IMR-90 (cell line): ENCODE measurements at regions not wholly inside any gene's neighbourhood (a gene's known extent, or its start where the extent isn't known, plus 50 kb on each side); places are given as distances from the start of the nearest gene placed in this dataset.

ENCODE experiments used
- ATAC-seq: fragments of 200-7000 bp; cut with Tn5 transposase; 2 replicates; pipeline ENCODE4 v1.9.1; 2020; ENCODE audit warnings: low read depth, mild to moderate bottlenecking, moderate library complexity
- BruUV-seq: library from RNA; stranded (reverse); fragments of 400-500 nt; replicated peaks from 2 replicates; lab custom pipeline; 2021; lab: Mats Ljungman, UMichigan
- CTCF ChIA-PET: fragments of 300-600 bp; formaldehyde crosslinking; extraction: SDS; loops from one replicate; lab custom pipeline; 2021; ENCODE audit warnings: antibody characterized with exemption; lab: Yijun Ruan, JAX
- POLR2A ChIA-PET: fragments of 300-600 bp; sonication (Branson Sonifier 250); formaldehyde crosslinking; loops from one replicate; lab custom pipeline; 2022; ENCODE audit warnings: antibody characterized with exemption; ENCODE audit not compliant: unreplicated experiment; lab: Charles Lee
- DNase-seq: peaks from one replicate; pipeline ENCODE4 v3.0.0; 2013
- H2AFZ ChIP-seq: replicated peaks from 2 replicates; pipeline ENCODE3; 2013; ENCODE audit warnings: low read length, mild to moderate bottlenecking; ENCODE audit not compliant: poor library complexity
- H2AK5ac ChIP-seq: 2 replicates; pipeline ENCODE4 v1.6.1; 2013; ENCODE audit warnings: low read depth, low read length, inconsistent platforms
- H2AK9ac ChIP-seq: replicated peaks from 2 replicates; pipeline ENCODE3; 2013; ENCODE audit warnings: mild to moderate bottlenecking, low read depth, low read length, moderate library complexity; ENCODE audit not compliant: poor library complexity
- H2BK120ac ChIP-seq: 2 replicates; pipeline ENCODE4 v1.6.1; 2013; ENCODE audit warnings: low read depth, low read length, inconsistent platforms
- H2BK15ac ChIP-seq: 3 replicates; pipeline ENCODE4 v1.6.1; 2013; ENCODE audit warnings: low read depth, low read length, inconsistent platforms
- H2BK20ac ChIP-seq: 2 replicates; pipeline ENCODE4 v1.6.1; 2013; ENCODE audit warnings: low read depth, mild to moderate bottlenecking, inconsistent platforms, low read length, moderate library complexity
- H2BK5ac ChIP-seq: 2 replicates; pipeline ENCODE4 v1.6.1; 2013; ENCODE audit warnings: mild to moderate bottlenecking, low read depth, low read length, inconsistent platforms; ENCODE audit not compliant: poor library complexity, severe bottlenecking
- H3K14ac ChIP-seq: replicated peaks from 2 replicates; pipeline ENCODE4 v1.6.1; 2013; ENCODE audit warnings: low read depth, low read length, inconsistent platforms
- H3K18ac ChIP-seq: 2 replicates; pipeline ENCODE4 v1.6.1; 2013; ENCODE audit warnings: low read depth, low read length, control low read depth
- H3K23ac ChIP-seq: 2 replicates; pipeline ENCODE4 v1.6.1; 2013; ENCODE audit warnings: low read depth, low read length, inconsistent platforms
- H3K27ac ChIP-seq: 2 replicates; pipeline ENCODE4 v1.5.1; 2013; ENCODE audit warnings: mild to moderate bottlenecking, control low read depth, low read length; ENCODE audit not compliant: insufficient read depth
- H3K27me3 ChIP-seq: 2 replicates; pipeline ENCODE4 v1.6.1; 2013; ENCODE audit warnings: low read length; ENCODE audit not compliant: control insufficient read depth, insufficient read depth
- H3K36me3 ChIP-seq: 2 replicates; pipeline ENCODE4 v1.6.1; 2013; ENCODE audit warnings: low read length, mixed read lengths; ENCODE audit not compliant: control insufficient read depth, insufficient read depth
- H3K4ac ChIP-seq: 2 replicates; pipeline ENCODE4 v1.6.1; 2013; ENCODE audit warnings: low read depth, low read length, inconsistent platforms
- H3K4me1 ChIP-seq: 2 replicates; pipeline ENCODE4 v1.6.1; 2013; ENCODE audit warnings: low read length, mixed read lengths; ENCODE audit not compliant: control insufficient read depth, insufficient read depth
- H3K4me2 ChIP-seq: 2 replicates; pipeline ENCODE4 v1.6.1; 2013; ENCODE audit warnings: low read depth, mild to moderate bottlenecking, control low read depth, low read length, moderate library complexity
- H3K4me3 ChIP-seq: 2 replicates; pipeline ENCODE4 v1.5.1; 2013; ENCODE audit warnings: low read depth, mild to moderate bottlenecking, control low read depth, low read length, moderate library complexity; ENCODE audit not compliant: insufficient read depth
- H3K56ac ChIP-seq: 2 replicates; pipeline ENCODE4 v1.6.1; 2013; ENCODE audit warnings: low read length, inconsistent platforms; ENCODE audit not compliant: insufficient read depth; ENCODE audit errors: extremely low read depth
- H3K79me1 ChIP-seq, 2 experiments: 2 replicates each; pipeline ENCODE4 v1.6.1; 2013; ENCODE audit warnings: low read length in 2 of 2, inconsistent platforms in 1 of 2, low read depth in 1 of 2
- H3K9ac ChIP-seq: 2 replicates; pipeline ENCODE4 v1.6.1; 2013; ENCODE audit warnings: low read depth, low read length, control low read depth
- H3K9me1 ChIP-seq: 2 replicates; pipeline ENCODE4 v1.6.1; 2013; ENCODE audit warnings: low read length, inconsistent platforms; ENCODE audit not compliant: insufficient read depth
- H3K9me3 ChIP-seq: 2 replicates; pipeline ENCODE4 v1.6.1; 2013; ENCODE audit warnings: low read length; ENCODE audit not compliant: control insufficient read depth, insufficient read depth
- H4K20me1 ChIP-seq: 2 replicates; pipeline ENCODE4 v1.6.1; 2013; ENCODE audit warnings: low read length, inconsistent platforms; ENCODE audit not compliant: insufficient read depth
- H4K5ac ChIP-seq: 2 replicates; pipeline ENCODE4 v1.6.1; 2013; ENCODE audit warnings: mild to moderate bottlenecking, low read depth, low read length, control low read depth
- H4K8ac ChIP-seq, 2 experiments: 2 replicates each; pipeline ENCODE4 v1.6.1; 2013; ENCODE audit warnings: low read depth in 2 of 2, low read length in 2 of 2, control low read depth in 1 of 2, inconsistent platforms in 1 of 2
- H4K91ac ChIP-seq: 2 replicates; pipeline ENCODE4 v1.6.1; 2013; ENCODE audit warnings: low read depth, low read length, inconsistent platforms; ENCODE audit not compliant: insufficient read depth
- CEBPB ChIP-seq: IDR thresholded peaks from 2 replicates; pipeline ENCODE4 v1.6.1; 2012; ENCODE audit warnings: low read depth, low read length, improper control_type of control experiment
- CHD1 ChIP-seq: IDR thresholded peaks from 2 replicates; pipeline ENCODE4 v1.6.1; 2012; ENCODE audit warnings: low read depth, low read length, improper control_type of control experiment
- FOS ChIP-seq: fragments of 150-350 bp; IDR thresholded peaks from 2 replicates; pipeline ENCODE4 v1.6.1; 2016; ENCODE audit warnings: low read depth, low read length
- MAFK ChIP-seq: IDR thresholded peaks from 2 replicates; pipeline ENCODE4 v1.6.1; 2012; ENCODE audit warnings: low read depth, low read length, improper control_type of control experiment
- MAZ ChIP-seq: IDR thresholded peaks from 2 replicates; pipeline ENCODE4 v1.6.1; 2012; ENCODE audit warnings: low read depth, mild to moderate bottlenecking, low read length, improper control_type of control experiment, moderate library complexity, borderline replicate concordance
- MXI1 ChIP-seq: IDR thresholded peaks from 2 replicates; pipeline ENCODE4 v1.6.1; 2012; ENCODE audit warnings: low read depth, mild to moderate bottlenecking, low read length, moderate library complexity, borderline replicate concordance
- NFE2L2 ChIP-seq: fragments of 150-350 bp; IDR thresholded peaks from 2 replicates; pipeline ENCODE4 v1.6.1; 2016; ENCODE audit warnings: low read depth, mild to moderate bottlenecking, low read length
- POLR2A ChIP-seq: IDR thresholded peaks from 2 replicates; pipeline ENCODE4 v1.6.1; 2012; ENCODE audit warnings: mild to moderate bottlenecking, low read depth, low read length
- RAD21 ChIP-seq: IDR thresholded peaks from 2 replicates; pipeline ENCODE4 v1.6.1; 2012; ENCODE audit warnings: low read length, improper control_type of control experiment
- RCOR1 ChIP-seq: IDR thresholded peaks from 2 replicates; pipeline ENCODE4 v1.6.1; 2012; ENCODE audit warnings: mild to moderate bottlenecking, low read length, improper control_type of control experiment; ENCODE audit not compliant: insufficient replicate concordance
- USF2 ChIP-seq: fragments of 150-350 bp; IDR thresholded peaks from 2 replicates; pipeline ENCODE4 v1.6.1; 2017; ENCODE audit warnings: mild to moderate bottlenecking, antibody characterized with exemption, low read length, low read depth
- WGBS, 2 experiments: methylation state at CpG; one replicate each; pipeline versions ENCODE4 v1.1.5 to v1.1.7; 2013; ENCODE audit warnings: missing lambda C conversion rate in 2 of 2; ENCODE audit not compliant: insufficient read length in 1 of 2; ENCODE audit errors: extremely low coverage in 2 of 2; 5-methylcytosine and 5-hydroxymethylcytosine counted together
- dilution Hi-C: fragments of 300-500 bp; cut with HindIII; formaldehyde crosslinking; loops from one replicate; pipeline ENCODE4 v1.14.3; 2018; ENCODE audit warnings: low sequenced_read_pairs; ENCODE audit not compliant: unreplicated experiment
- in situ Hi-C: fragments of 300-500 bp; cut with MboI; formaldehyde crosslinking; loops from 3 replicates; pipeline ENCODE4 v1.14.3; 2019; ENCODE audit warnings: low sequenced_read_pairs, inconsistent platforms, mixed read lengths
- intact Hi-C: fragments of 100-400 bp; cut with micrococcal nuclease; formaldehyde crosslinking; loops from 2 replicates; pipeline ENCODE4 v1.10.0; 2022

- Histone ChIP-seq H4K8ac (peak overlapping the region; percentile 79 to 93), H3K9me1 (peaks cover 16% of the 10 kb centered on the region), H3K9me3 (no peaks in the 10 kb centered on the region), H3K4ac (peak overlapping the region; percentile 87), H4K5ac (peak overlapping the region; percentile 92), H3K36me3 (peaks cover 4% of the 10 kb centered on the region; the same call in 1 of the 2 replicates), H3K23ac (peak overlapping the region; percentile 85), H3K18ac (peak overlapping the region; percentile 85), H4K20me1 (peaks cover 13% of the 10 kb centered on the region; the same call in 1 of the 2 replicates), H4K91ac (peak overlapping the region; percentile 94), H3K27ac (peak overlapping the region; percentile 100), H3K4me1 (peaks cover 17% of the 10 kb centered on the region), H3K79me1 (peaks cover 15 to 41% of the 10 kb centered on the region in 2 experiments), H2AFZ (no peak overlapping the region), H3K4me3 (peak overlapping the region; percentile 86), H2BK15ac (peak overlapping the region; percentile 96), H2AK9ac (peak overlapping the region; percentile 92), H2BK120ac (peak overlapping the region; percentile 89), H3K27me3 (no peaks in the 10 kb centered on the region), H2BK20ac (peak overlapping the region; percentile 84), H2BK5ac (peak overlapping the region; percentile 90), H3K4me2 (peak overlapping the region; percentile 99), H3K9ac (peak overlapping the region; percentile 93), H3K56ac (peak overlapping the region; percentile 96), H2AK5ac (peak overlapping the region; percentile 98), H3K14ac (peak overlapping the region; percentile 82)
- ATAC-seq (no peak), DNase-seq (peak; percentile 84)
- intact Hi-C loops (no loop called here), dilution Hi-C loops (no loop called here), in situ Hi-C loops (no loop called here)
- 34% methylated on average over 10 of the region's 20 CpGs; no CpG with 5 or more reads in 1 of the 2 experiments for WGBS, 2 experiments
- ChIA-PET CTCF (interaction anchor here (0.6 kb wide), 2 partner anchors 51 to 96 kb away, joined by 3 to 5 read pairs; no protein-coding TSS in a partner anchor), POLR2A (interaction anchor here (0.6 to 2.2 kb wide), 2 partner anchors 30 to 398 kb away, joined by 4 to 9 read pairs; no protein-coding TSS in a partner anchor)
- TF ChIP-seq POLR2A (peak; percentile 60), MXI1 (peak; percentile 77), FOS (no peak), NFE2L2 (no peak), RCOR1 (no peak), USF2 (peak; percentile 72; the same call in 1 of the 2 replicates), CEBPB (no peak), CHD1 (no peak; the same call in 1 of the 2 replicates), RAD21 (peak; percentile 19), MAFK (peak; percentile 76), MAZ (no peak)
- BruUV-seq = no TSS peak
Observed at GRCh38 chr7:130941322-130942210, 207.6 kb upstream of the KLF14 start.
